ENCODE measurements at regions not wholly inside any gene's neighbourhood (a gene's known extent, or its start where the extent isn't known, plus 50 kb on each side); places are given as distances from the start of the nearest gene placed in this dataset.
"Not testable (repeated sequence)": the region's sequence is repeated elsewhere in the genome, so short reads cannot be mapped to it uniquely, and the experiment has no call there.

- no peak for DNase-seq (ENCODE audit: low read depth)
These were observed 195.6 kb upstream of the KLF3 start for GRCh38 chr4:38468339-38468866.

GRCh38 chr4:38469410-38469809, 194.6 kb upstream of the KLF3 start:
- no peak for DNase-seq (ENCODE audit: low read depth)

- no peak for DNase-seq (ENCODE audit: low read depth)
These were observed 193.2 kb upstream of the KLF3 start for GRCh38 chr4:38470735-38471262.

- no peak for DNase-seq (ENCODE audit: low read depth)
These were observed 181.3 kb upstream of the KLF3 start for GRCh38 chr4:38482696-38483095.

- DNase-seq (ENCODE audit: low read depth), result not testable (repeated sequence)
These were observed 180.4 kb upstream of the KLF3 start for GRCh38 chr4:38483628-38484027.

- DNase-seq (ENCODE audit: low read depth), result peak; percentile 6
These were observed 174.8 kb upstream of the KLF3 start for GRCh38 chr4:38489011-38489861.

GRCh38 chr4:38489924-38490639, 173.9 kb upstream of the KLF3 start:
- DNase-seq (ENCODE audit: low read depth), result peak; percentile 57

- no peak for DNase-seq (ENCODE audit: low read depth)
These were observed 173.1 kb upstream of the KLF3 start for GRCh38 chr4:38490753-38491446.

GRCh38 chr4:38491854-38492478, 172.0 kb upstream of the KLF3 start:
- DNase-seq (ENCODE audit: low read depth), result no peak

GRCh38 chr4:38493066-38493465, 170.9 kb upstream of the KLF3 start:
- DNase-seq (ENCODE audit: low read depth), result no peak

- no peak for DNase-seq (ENCODE audit: low read depth)
These were observed 168.6 kb upstream of the KLF3 start for GRCh38 chr4:38495446-38495845.

GRCh38 chr4:38497121-38497520, 166.9 kb upstream of the KLF3 start:
- DNase-seq (ENCODE audit: low read depth), result no peak

GRCh38 chr4:38499101-38499500, 164.9 kb upstream of the KLF3 start:
- DNase-seq (ENCODE audit: low read depth), result peak; percentile 11

- no peak for DNase-seq (ENCODE audit: low read depth)
These were observed 163.6 kb upstream of the KLF3 start for GRCh38 chr4:38500433-38500832.

- DNase-seq (ENCODE audit: low read depth), result no peak
These were observed 162.3 kb upstream of the KLF3 start for GRCh38 chr4:38501698-38502097.

- DNase-seq (ENCODE audit: low read depth), result no peak
These were observed 160.2 kb upstream of the KLF3 start for GRCh38 chr4:38503689-38504395.

- DNase-seq (ENCODE audit: low read depth), result no peak
These were observed 159.6 kb upstream of the KLF3 start for GRCh38 chr4:38504396-38504715.

- DNase-seq (ENCODE audit: low read depth), result no peak
These were observed 154.4 kb upstream of the KLF3 start for GRCh38 chr4:38509551-38509950.

GRCh38 chr4:38510201-38510600, 153.8 kb upstream of the KLF3 start:
- DNase-seq (ENCODE audit: low read depth), result no peak

- DNase-seq (ENCODE audit: low read depth), result no peak
These were observed 152.3 kb upstream of the KLF3 start for GRCh38 chr4:38511702-38512101.

- DNase-seq (ENCODE audit: low read depth), result no peak
These were observed 151.2 kb upstream of the KLF3 start for GRCh38 chr4:38512840-38513239.

Data from iris pigment epithelial cell (primary cell).